GM12878 (cell line): ENCODE measurements at regions not wholly inside any gene's neighbourhood (a gene's known extent, or its start where the extent isn't known, plus 50 kb on each side); places are given as distances from the start of the nearest gene placed in this dataset.
A peak's percentile ranks its signal among the peaks of the same experiment; 100 is the strongest.

Experiments
- ATAC-seq: fragments of 200-7000 bp; cut with Tn5 transposase; 3 replicates; pipeline ENCODE4 v1.9.1; 2020; ENCODE audit warnings: mild to moderate bottlenecking, moderate library complexity
- BruUV-seq: library from RNA; stranded (reverse); fragments of 400-500 nt; replicated peaks from 2 replicates; lab custom pipeline; 2021; lab: Mats Ljungman, UMichigan
- CTCF ChIA-PET: fragments of 300-600 bp; sonication (Branson Sonifier 250); formaldehyde crosslinking; extraction: SDS; loops from one replicate; lab custom pipeline; 2021; ENCODE audit warnings: inconsistent platforms; lab: Yijun Ruan, JAX
- POLR2A ChIA-PET: fragments of 350-600 bp; formaldehyde crosslinking; extraction: SDS; loops from one replicate; lab custom pipeline; 2021; ENCODE audit warnings: inconsistent platforms; lab: Charles Lee
- RAD21 ChIA-PET: fragments of 300-600 bp; sonication (Branson Sonifier 250); formaldehyde crosslinking; loops from one replicate; lab custom pipeline; 2023; ENCODE audit warnings: antibody characterized with exemption; ENCODE audit not compliant: unreplicated experiment; lab: Charles Lee
- SMC1A ChIA-PET: fragments of 300-600 bp; sonication (Branson Sonifier 250); formaldehyde crosslinking; loops from one replicate; lab custom pipeline; 2023; ENCODE audit not compliant: unreplicated experiment, uncharacterized antibody; lab: Charles Lee
- DNase-seq: peaks from one replicate; pipeline ENCODE4 v3.0.0-alpha.2; 2011; ENCODE audit warnings: low read depth, low spot score
- FAIRE-seq: peaks from 3 replicates; lab custom pipeline; 2011; peaks lifted over from hg19 to GRCh38; lab: Jason Lieb, UNC
- H2AFZ ChIP-seq: 2 replicates; pipeline ENCODE4 v1.6.0; 2011; ENCODE audit warnings: low read depth, low read length, control low read depth; ENCODE audit not compliant: control insufficient read depth
- H3K27ac ChIP-seq: 2 replicates; pipeline ENCODE4 v1.5.1; 2011; ENCODE audit warnings: control low read depth; ENCODE audit not compliant: control insufficient read depth, insufficient read depth
- H3K27me3 ChIP-seq, 2 experiments: replicated peaks in 1 of 2; 2 replicates each; pipeline versions ENCODE4 v1.6.0 to v1.6.1; 2011; ENCODE audit warnings: low read length in 1 of 2; ENCODE audit not compliant: control insufficient read depth in 2 of 2, insufficient read depth in 2 of 2
- H3K36me3 ChIP-seq, 2 experiments: 2 replicates each; pipeline ENCODE4 v1.5.1; 2011; ENCODE audit warnings: low read length in 1 of 2; ENCODE audit not compliant: control insufficient read depth in 2 of 2, insufficient read depth in 2 of 2
- H3K4me1 ChIP-seq: 2 replicates; pipeline ENCODE4 v1.6.1; 2011; ENCODE audit warnings: mild to moderate bottlenecking, low read length, moderate library complexity, mixed read lengths; ENCODE audit not compliant: control insufficient read depth, insufficient read depth
- H3K4me2 ChIP-seq: 2 replicates; pipeline ENCODE4 v1.6.0; 2011; ENCODE audit warnings: control low read depth; ENCODE audit not compliant: control insufficient read depth, insufficient read depth
- H3K4me3 ChIP-seq: fragments of 200-600 bp; sonication (generic); 2 replicates; pipeline ENCODE4 v1.5.1; 2016
- H3K79me2 ChIP-seq: 2 replicates; pipeline ENCODE4 v1.6.0; 2011; ENCODE audit warnings: low read length; ENCODE audit not compliant: control insufficient read depth, insufficient read depth
- H3K9ac ChIP-seq: 2 replicates; pipeline ENCODE4 v1.8.0; 2011; ENCODE audit warnings: low read length, control low read depth, mixed read lengths; ENCODE audit not compliant: control insufficient read depth, insufficient read depth
- H3K9me3 ChIP-seq: replicated peaks from 3 replicates; pipeline ENCODE4 v1.5.1; 2011; ENCODE audit warnings: mild to moderate bottlenecking, low read length; ENCODE audit not compliant: control insufficient read depth, insufficient read depth
- H4K20me1 ChIP-seq: 2 replicates; pipeline ENCODE4 v1.6.0; 2011; ENCODE audit not compliant: control insufficient read depth, insufficient read depth
- EP300 ChIP-seq, 2 experiments: fragments of 150-350 bp in 1 of 2; IDR thresholded peaks; 2 replicates each; pipeline ENCODE4 v1.6.1; 2011 to 2012; ENCODE audit warnings: low read depth in 2 of 2, low read length in 2 of 2, borderline replicate concordance in 1 of 2, improper control_type of control experiment in 1 of 2, inconsistent platforms in 1 of 2; ENCODE audit not compliant: control insufficient read depth in 1 of 2
- ETV6 ChIP-seq, 2 experiments: fragments of 450-650 bp in 1 of 2; IDR thresholded peaks in 1 of 2; conservative IDR thresholded peaks in 1 of 2; 2 replicates each; pipeline ENCODE4 v1.6.1; 2014; ENCODE audit warnings: antibody characterized with exemption in 1 of 2, borderline replicate concordance in 1 of 2, low read depth in 1 of 2, mild to moderate bottlenecking in 1 of 2, moderate library complexity in 1 of 2
- FOXK2 ChIP-seq: fragments of 450-650 bp; IDR thresholded peaks from 2 replicates; pipeline ENCODE4 v1.6.1; 2017; ENCODE audit warnings: mild to moderate bottlenecking, moderate library complexity
- GABPA ChIP-seq: IDR thresholded peaks from 2 replicates; pipeline ENCODE4 v1.6.1; 2014; ENCODE audit warnings: antibody characterized with exemption, low read depth, mild to moderate bottlenecking, inconsistent platforms
- KDM1A ChIP-seq: fragments of 200-600 bp; sonication (generic); IDR thresholded peaks from 2 replicates; pipeline ENCODE4 v1.6.1; 2016; ENCODE audit warnings: borderline replicate concordance
- KLF5 ChIP-seq: fragments of 450-650 bp; IDR thresholded peaks from 2 replicates; pipeline ENCODE4 v1.6.1; 2014; ENCODE audit warnings: mild to moderate bottlenecking; ENCODE audit not compliant: partially characterized antibody
- LARP7 ChIP-seq: fragments of 450-650 bp; IDR thresholded peaks from 2 replicates; pipeline ENCODE4 v1.6.1; 2017; ENCODE audit warnings: mild to moderate bottlenecking
- NKRF ChIP-seq: fragments of 450-650 bp; conservative IDR thresholded peaks from 2 replicates; pipeline ENCODE4 v1.6.1; 2017; ENCODE audit warnings: mild to moderate bottlenecking, moderate library complexity
- PAX5 ChIP-seq: IDR thresholded peaks from 2 replicates; pipeline ENCODE4 v1.6.1; 2011; ENCODE audit warnings: low read depth, low read length, borderline replicate concordance
- RELA ChIP-seq: fragments of 450-650 bp; IDR thresholded peaks from 2 replicates; pipeline ENCODE4 v1.8.0; 2014; ENCODE audit warnings: borderline replicate concordance; ENCODE audit not compliant: partially characterized antibody
- SP1 ChIP-seq: IDR thresholded peaks from one replicate; pipeline ENCODE4 v1.6.1; 2011; ENCODE audit warnings: low read depth, low read length
- STAT1 ChIP-seq: fragments of 450-650 bp; conservative IDR thresholded peaks from 2 replicates; pipeline ENCODE4 v1.6.1; 2014; ENCODE audit warnings: antibody characterized with exemption, mild to moderate bottlenecking
- SUZ12 ChIP-seq: fragments of 200-600 bp; sonication (generic); IDR thresholded peaks from one replicate; pipeline ENCODE4 v1.6.1; 2018; ENCODE audit warnings: antibody characterized with exemption, mild to moderate bottlenecking; ENCODE audit not compliant: unreplicated experiment
- TCF12 ChIP-seq: IDR thresholded peaks from 2 replicates; pipeline ENCODE4 v1.6.1; 2011; ENCODE audit warnings: low read depth, mild to moderate bottlenecking, low read length
- TCF3 ChIP-seq: IDR thresholded peaks from 2 replicates; pipeline ENCODE4 v1.6.1; 2012; ENCODE audit warnings: low read depth, mild to moderate bottlenecking, low read length, borderline replicate concordance; ENCODE audit not compliant: insufficient read depth
- WGBS: methylation state at CpG from one replicate; pipeline ENCODE4 v1.1.6; 2016; ENCODE audit warnings: low lambda C conversion rate; ENCODE audit not compliant: insufficient replicate concordance, insufficient coverage; ENCODE audit errors: missing lambda C conversion rate; 5-methylcytosine and 5-hydroxymethylcytosine counted together
- in situ Hi-C: fragments of 300-500 bp; cut with MboI; formaldehyde crosslinking; loops from 9 replicates; pipeline ENCODE4 v1.14.3; 2018; ENCODE audit warnings: mixed read lengths
- intact Hi-C: fragments of 100-400 bp; cut with micrococcal nuclease; formaldehyde crosslinking; loops from one replicate; pipeline ENCODE4 v1.14.2; 2022; ENCODE audit not compliant: unreplicated experiment

DNA sequence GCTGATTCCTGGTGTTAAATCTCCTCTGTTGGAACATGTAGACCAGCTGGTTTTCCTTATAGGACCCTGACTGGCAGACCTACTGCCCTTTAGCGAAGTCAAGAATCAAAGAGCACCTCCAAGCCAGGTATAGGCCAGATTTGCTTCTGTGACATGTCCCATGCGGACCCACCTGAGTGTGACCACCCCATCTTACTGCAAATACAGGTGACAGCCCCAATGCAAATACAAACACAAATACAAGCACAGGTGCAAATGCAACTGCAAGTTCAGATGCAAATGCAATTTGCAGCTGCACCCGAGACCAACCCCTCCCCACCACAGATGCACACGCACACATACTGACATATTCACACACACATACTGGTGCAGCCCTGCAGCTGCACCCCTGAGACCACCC, 72.3 kb downstream of the SIK1 start:
- no peak for TF ChIP-seq LARP7
- 0 out of 2 replicates have a peak, but pooled peaks have one; percentile 4 for TF ChIP-seq TCF3
- peak; percentile 58; the same call in 1 of the 2 replicates for TF ChIP-seq PAX5
- RAD21 ChIA-PET, result interaction anchor here (1.3 to 2.9 kb wide), 2 partner anchors 36 to 161 kb away, joined by 3 to 11 read pairs; no protein-coding TSS in a partner anchor
- 33% methylated on average over 4 of the region's 4 CpGs for WGBS
- no peak for FAIRE-seq
- Histone ChIP-seq H3K27ac (peak overlapping the region; percentile 100), H2AFZ (peak overlapping the region; percentile 34; the same call in 1 of the 2 replicates), H3K79me2 (peaks cover 12% of the 10 kb centered on the region), H3K4me2 (peak overlapping the region; percentile 99), H3K27me3 (no peaks in the 10 kb centered on the region), H3K36me3 (no peaks in the 10 kb centered on the region), H4K20me1 (no peaks in the 10 kb centered on the region), H3K4me1 (peaks cover 50% of the 10 kb centered on the region), H3K4me3 (peak overlapping the region; percentile 62; the same call in 1 of the 2 replicates), H3K9ac (peak overlapping the region; percentile 100), H3K9me3 (no peaks in the 10 kb centered on the region; the same call in 2 of the 3 replicates)
- POLR2A ChIA-PET, result interaction anchor here (0.7 to 1.7 kb wide), 3 partner anchors 36 to 256 kb away, joined by 3 to 5 read pairs (median 4); no protein-coding TSS in a partner anchor
- SMC1A ChIA-PET, result interaction anchor here (1.4 to 1.6 kb wide), 2 partner anchors 15 to 42 kb away, joined by 4 to 5 read pairs; no protein-coding TSS in a partner anchor
- CTCF ChIA-PET, result interaction anchor here (1.5 to 3.1 kb wide), 3 partner anchors 10 to 291 kb away, joined by 5 to 12 read pairs (median 9); no protein-coding TSS in a partner anchor
- in situ Hi-C loops (no loop called here), intact Hi-C loops (no loop called here)
- DNase-seq, result no peak
- no peak for ATAC-seq
- BruUV-seq, result no TSS peak

GRCh38 chr21:43354026-43354420, 72.9 kb downstream of the SIK1 start:
- ChIA-PET RAD21 (interaction anchor here (0.9 to 2.9 kb wide), 3 partner anchors 35 to 292 kb away, joined by 3 to 11 read pairs (median 3); no protein-coding TSS in a partner anchor), SMC1A (interaction anchor here (0.6 to 2.1 kb wide), 6 partner anchors 14 to 460 kb away, joined by 3 to 6 read pairs (median 4); no protein-coding TSS in a partner anchor), CTCF (interaction anchor here (1.2 to 2.5 kb wide), 3 partner anchors 11 to 291 kb away, joined by 3 to 9 read pairs (median 5); no protein-coding TSS in a partner anchor), POLR2A (interaction anchor here (0.9 to 1.7 kb wide), 3 partner anchors 15 to 79 kb away, joined by 3 to 6 read pairs (median 5); no protein-coding TSS in a partner anchor)
- H3K4me1 ChIP-seq, result peaks cover 45% of the 10 kb centered on the region
- H3K9me3 ChIP-seq, result no peaks in the 10 kb centered on the region; the same call in 2 of the 3 replicates
- peak overlapping the region; percentile 62 for H3K4me3 ChIP-seq
- FAIRE-seq, result no peak
- BruUV-seq, result no TSS peak
- no peaks in the 10 kb centered on the region for H4K20me1 ChIP-seq
- ATAC-seq, result peak; percentile 58
- WGBS, result under 1% methylated on average over 14 of the region's 14 CpGs
- peak overlapping the region; percentile 34; the same call in 1 of the 2 replicates for H2AFZ ChIP-seq
- in situ Hi-C loops (no loop called here), intact Hi-C loops (no loop called here)
- peaks cover 12% of the 10 kb centered on the region for H3K79me2 ChIP-seq
- H3K27ac ChIP-seq, result peak overlapping the region; percentile 100
- peak overlapping the region; percentile 100 for H3K9ac ChIP-seq
- H3K36me3 ChIP-seq, result no peaks in the 10 kb centered on the region
- no peak for DNase-seq
- no peaks in the 10 kb centered on the region for H3K27me3 ChIP-seq
- H3K4me2 ChIP-seq, result peak overlapping the region; percentile 99
- no peak for TF ChIP-seq STAT1
- TF ChIP-seq SUZ12, result no peak
- no peak for TF ChIP-seq GABPA
- TF ChIP-seq KLF5, result no peak
- TF ChIP-seq ETV6 (conservative IDR thresholded peaks at IDR 0.05 in 1 of 2, IDR thresholded peaks at IDR 0.05 in 1 of 2; ENCODE audit: borderline replicate concordance in 1 of 2, low read depth in 1 of 2), result 0 out of 4 replicates have a peak, but pooled peaks of 1 of the 2 experiments have one; percentile 19
- no peak for TF ChIP-seq RELA
- no peak for TF ChIP-seq EP300 (IDR thresholded peaks at IDR 0.05; ENCODE audit: borderline replicate concordance in 1 of 2, control insufficient read depth in 1 of 2, low read depth in 2 of 2, low read length in 2 of 2)
- TF ChIP-seq FOXK2, result no peak
- TF ChIP-seq TCF12, result peak; percentile 29; the same call in 1 of the 2 replicates
- no peak for TF ChIP-seq NKRF
- TF ChIP-seq KDM1A, result no peak
- peak; percentile 31 for TF ChIP-seq SP1
